Osteoblast (primary cell): ENCODE measurements at regions not wholly inside any gene's neighbourhood (a gene's known extent, or its start where the extent isn't known, plus 50 kb on each side); places are given as distances from the start of the nearest gene placed in this dataset.

Experiments
- DNase-seq: peaks from one replicate; pipeline ENCODE4 v3.0.0; 2011; ENCODE audit warnings: low spot score, mixed read lengths; ENCODE audit not compliant: insufficient read length; ENCODE audit errors: missing footprints
- H2AFZ ChIP-seq: 2 replicates; pipeline ENCODE4 v1.6.0; 2011; ENCODE audit warnings: mild to moderate bottlenecking, low read length
- H3K27ac ChIP-seq: 2 replicates; pipeline ENCODE4 v1.5.1; 2011; ENCODE audit warnings: mild to moderate bottlenecking, low read depth, low read length, moderate library complexity
- H3K27me3 ChIP-seq: 2 replicates; pipeline ENCODE4 v1.6.0; 2012; ENCODE audit warnings: mild to moderate bottlenecking, control low read depth, inconsistent platforms, low read length, moderate library complexity; ENCODE audit not compliant: insufficient read depth
- H3K36me3 ChIP-seq: 2 replicates; pipeline ENCODE4 v1.5.1; 2011; ENCODE audit warnings: mild to moderate bottlenecking, low read length, control low read depth, moderate library complexity; ENCODE audit not compliant: insufficient read depth
- H3K4me1 ChIP-seq: 2 replicates; pipeline ENCODE4 v1.5.1; 2011; ENCODE audit warnings: mild to moderate bottlenecking, low read length, control low read depth, moderate library complexity; ENCODE audit not compliant: insufficient read depth
- H3K4me2 ChIP-seq: 2 replicates; pipeline ENCODE4 v1.6.0; 2011; ENCODE audit warnings: mild to moderate bottlenecking, low read length; ENCODE audit not compliant: insufficient read depth
- H3K4me3 ChIP-seq: fragments of 200-600 bp; sonication (generic); 3 replicates; pipeline ENCODE4 v1.5.1; 2012; ENCODE audit warnings: mild to moderate bottlenecking, low read length, inconsistent platforms; ENCODE audit not compliant: insufficient read depth
- H3K79me2 ChIP-seq: 2 replicates; pipeline ENCODE4 v1.6.0; 2012; ENCODE audit warnings: mild to moderate bottlenecking, low read length, control low read depth, inconsistent platforms; ENCODE audit not compliant: insufficient read depth
- H3K9me3 ChIP-seq: 2 replicates; pipeline ENCODE4 v1.5.1; 2011; ENCODE audit warnings: low read depth, low read length, control low read depth
- H4K20me1 ChIP-seq: 2 replicates; pipeline ENCODE4 v1.6.0; 2012; ENCODE audit warnings: mild to moderate bottlenecking, low read length, control low read depth; ENCODE audit not compliant: insufficient read depth
- CTCF ChIP-seq: IDR thresholded peaks from 2 replicates; pipeline ENCODE4 v1.5.1; 2011; ENCODE audit warnings: mild to moderate bottlenecking, low read depth, low read length, moderate library complexity; ENCODE audit errors: extremely low read depth

- Histone ChIP-seq H3K4me3 (no peak overlapping the region), H3K79me2 (no peaks in the 10 kb centered on the region), H3K36me3 (no peaks in the 10 kb centered on the region), H3K4me1 (no peaks in the 10 kb centered on the region), H3K9me3 (no peaks in the 10 kb centered on the region), H3K27ac (no peak overlapping the region), H4K20me1 (no peaks in the 10 kb centered on the region), H2AFZ (no peak overlapping the region), H3K4me2 (no peak overlapping the region), H3K27me3 (no peaks in the 10 kb centered on the region)
- no peak for TF ChIP-seq CTCF
- no peak for DNase-seq
Measured at GRCh38 chr5:66503203-66503789, 92.9 kb upstream of the MAST4 start.

GRCh38 chr5:66507106-66507505 lies 89.1 kb upstream of the MAST4 start:
- H3K27me3 ChIP-seq = peaks cover 4% of the 10 kb centered on the region
- no peak overlapping the region for H3K4me3 ChIP-seq
- no peak for DNase-seq
- no peaks in the 10 kb centered on the region for H3K36me3 ChIP-seq
- H3K9me3 ChIP-seq = no peaks in the 10 kb centered on the region
- H4K20me1 ChIP-seq = no peaks in the 10 kb centered on the region
- H3K4me1 ChIP-seq = no peaks in the 10 kb centered on the region
- no peak overlapping the region for H3K4me2 ChIP-seq
- TF ChIP-seq CTCF = no peak
- no peaks in the 10 kb centered on the region for H3K79me2 ChIP-seq
- no peak overlapping the region for H2AFZ ChIP-seq
- no peak overlapping the region for H3K27ac ChIP-seq

GRCh38 chr5:66511491-66511890 lies 84.7 kb upstream of the MAST4 start:
- Histone ChIP-seq H2AFZ (no peak overlapping the region), H3K4me1 (no peaks in the 10 kb centered on the region), H3K4me3 (no peak overlapping the region), H3K4me2 (no peak overlapping the region), H3K79me2 (no peaks in the 10 kb centered on the region), H3K9me3 (no peaks in the 10 kb centered on the region), H3K27ac (no peak overlapping the region), H3K27me3 (peaks cover 4% of the 10 kb centered on the region), H3K36me3 (no peaks in the 10 kb centered on the region), H4K20me1 (no peaks in the 10 kb centered on the region)
- no peak for DNase-seq
- TF ChIP-seq CTCF = no peak

- no peak overlapping the region for H3K27ac ChIP-seq
- no peaks in the 10 kb centered on the region for H3K4me1 ChIP-seq
- no peaks in the 10 kb centered on the region for H3K79me2 ChIP-seq
- peaks cover 4% of the 10 kb centered on the region for H3K27me3 ChIP-seq
- H4K20me1 ChIP-seq = no peaks in the 10 kb centered on the region
- no peak overlapping the region for H3K4me2 ChIP-seq
- no peak for TF ChIP-seq CTCF
- H3K36me3 ChIP-seq = no peaks in the 10 kb centered on the region
- no peak overlapping the region for H2AFZ ChIP-seq
- H3K4me3 ChIP-seq = no peak overlapping the region
- DNase-seq = no peak
- no peaks in the 10 kb centered on the region for H3K9me3 ChIP-seq
Measured at GRCh38 chr5:66513130-66513529, 83.1 kb upstream of the MAST4 start.
